Mucosa of descending colon (tissue), 3 donors: ENCODE measurements at regions not wholly inside any gene's neighbourhood (a gene's known extent, or its start where the extent isn't known, plus 50 kb on each side); places are given as distances from the start of the nearest gene placed in this dataset.

Experiments used
- ATAC-seq: fragments of 200-7000 bp; cut with Tn5 transposase; one replicate; pipeline ENCODE4 v1.9.1; 2020; ENCODE audit warnings: mild to moderate bottlenecking, moderate library complexity
- DNase-seq, 3 donors: peaks; one replicate each; pipeline ENCODE4 v3.0.0-alpha.2; 2020
- H3K36me3 ChIP-seq: fragments of 200-600 bp; one replicate; pipeline ENCODE4 v1.8.0; 2021; ENCODE audit warnings: low read depth, mild to moderate bottlenecking
- H3K4me1 ChIP-seq: fragments of 200-600 bp; one replicate; pipeline ENCODE4 v1.8.0; 2021; ENCODE audit warnings: low read depth, mild to moderate bottlenecking
- H3K4me3 ChIP-seq: fragments of 200-600 bp; one replicate; pipeline ENCODE4 v1.8.0; 2021; ENCODE audit warnings: mild to moderate bottlenecking
- H3K9me3 ChIP-seq: fragments of 200-600 bp; one replicate; pipeline ENCODE4 v1.8.0; 2021; ENCODE audit warnings: mild to moderate bottlenecking
- intact Hi-C, 2 donors: fragments of 100-400 bp; cut with DNase I in 1 of 2; cut with micrococcal nuclease in 1 of 2; formaldehyde crosslinking; loops; one replicate each; pipeline versions ENCODE4 v1.11.0 to v1.11.1; 2022; cut with DNase I, micrococcal nuclease
- TF ChIP-seq, protein P1 (sequence below): fragments of 200-600 bp; IDR thresholded peaks from one replicate; pipeline ENCODE4 v1.8.0; 2022; ENCODE audit warnings: antibody characterized with exemption, mild to moderate bottlenecking
- donor health status: DM: no; HTN: no; CAD: no; lungs with moderate emphysema.
- donor health status: DM: no; HTN: no; CAD: no.
- donor health status: DM: no; HTN: yes; CAD: no.

- intact Hi-C loops = no loop called here
- Histone ChIP-seq H3K4me3 (no peak overlapping the region), H3K36me3 (no peaks in the 10 kb centered on the region), H3K4me1 (no peaks in the 10 kb centered on the region), H3K9me3 (peaks cover 14% of the 10 kb centered on the region)
- TF ChIP-seq, protein P1, sequence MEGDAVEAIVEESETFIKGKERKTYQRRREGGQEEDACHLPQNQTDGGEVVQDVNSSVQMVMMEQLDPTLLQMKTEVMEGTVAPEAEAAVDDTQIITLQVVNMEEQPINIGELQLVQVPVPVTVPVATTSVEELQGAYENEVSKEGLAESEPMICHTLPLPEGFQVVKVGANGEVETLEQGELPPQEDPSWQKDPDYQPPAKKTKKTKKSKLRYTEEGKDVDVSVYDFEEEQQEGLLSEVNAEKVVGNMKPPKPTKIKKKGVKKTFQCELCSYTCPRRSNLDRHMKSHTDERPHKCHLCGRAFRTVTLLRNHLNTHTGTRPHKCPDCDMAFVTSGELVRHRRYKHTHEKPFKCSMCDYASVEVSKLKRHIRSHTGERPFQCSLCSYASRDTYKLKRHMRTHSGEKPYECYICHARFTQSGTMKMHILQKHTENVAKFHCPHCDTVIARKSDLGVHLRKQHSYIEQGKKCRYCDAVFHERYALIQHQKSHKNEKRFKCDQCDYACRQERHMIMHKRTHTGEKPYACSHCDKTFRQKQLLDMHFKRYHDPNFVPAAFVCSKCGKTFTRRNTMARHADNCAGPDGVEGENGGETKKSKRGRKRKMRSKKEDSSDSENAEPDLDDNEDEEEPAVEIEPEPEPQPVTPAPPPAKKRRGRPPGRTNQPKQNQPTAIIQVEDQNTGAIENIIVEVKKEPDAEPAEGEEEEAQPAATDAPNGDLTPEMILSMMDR = no peak
- no peak for DNase-seq
- ATAC-seq = no peak
Observed at GRCh38 chr13:58547419-58547818, 915.9 kb downstream of the PCDH17 start.

DNA sequence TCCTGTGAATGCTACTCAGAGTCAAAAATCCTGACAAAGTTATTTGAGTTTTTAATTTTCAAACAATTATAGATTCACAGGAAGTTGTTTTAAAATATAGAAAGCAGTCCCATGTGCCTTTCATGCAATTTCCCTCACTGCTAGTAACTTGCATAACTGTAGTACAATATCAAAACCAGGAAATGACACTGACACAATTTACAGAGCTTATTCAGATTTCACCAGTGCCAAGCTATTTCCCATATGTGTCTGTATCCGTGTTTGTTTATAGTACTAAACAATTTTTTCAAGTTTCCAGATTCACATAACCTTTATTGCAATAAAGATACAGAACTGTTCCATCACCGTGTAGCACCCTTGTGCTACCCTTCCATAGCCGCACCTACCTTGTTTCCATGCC, 934.6 kb downstream of the PCDH17 start:
- Histone ChIP-seq H3K9me3 (peaks cover 48% of the 10 kb centered on the region), H3K36me3 (no peaks in the 10 kb centered on the region), H3K4me3 (no peak overlapping the region), H3K4me1 (no peaks in the 10 kb centered on the region)
- ATAC-seq (no peak), DNase-seq (no peak)
- TF ChIP-seq, protein P1 = no peak
- intact Hi-C loops = no loop called here

- ATAC-seq (no peak), DNase-seq (no peak)
- H3K9me3 ChIP-seq = peaks cover 48% of the 10 kb centered on the region
- no peak overlapping the region for H3K4me3 ChIP-seq
- no peaks in the 10 kb centered on the region for H3K4me1 ChIP-seq
- intact Hi-C loops = no loop called here
- TF ChIP-seq, protein P1 = no peak
- H3K36me3 ChIP-seq = no peaks in the 10 kb centered on the region
Observed at GRCh38 chr13:58573743-58574142, 942.2 kb downstream of the PCDH17 start.

DNA sequence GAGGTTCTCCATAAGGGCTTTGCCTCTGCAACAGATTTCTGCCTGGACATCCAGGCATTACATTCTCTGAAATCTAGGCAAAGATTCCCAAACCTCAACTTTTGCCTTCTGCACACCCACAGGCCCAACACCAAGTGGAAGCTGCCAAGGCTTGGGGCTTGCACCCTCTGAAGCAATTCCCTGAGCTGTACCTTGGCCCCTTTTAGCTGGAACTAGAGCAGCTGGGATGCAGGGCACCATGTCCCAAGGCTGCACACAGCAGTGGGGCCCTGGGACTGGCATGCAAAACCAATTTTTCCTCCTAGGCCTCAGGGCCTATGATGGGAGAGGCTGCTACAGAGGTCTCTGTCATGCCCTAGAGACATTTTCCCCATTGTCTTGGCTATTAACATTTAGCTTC, 943.2 kb downstream of the PCDH17 start:
- ATAC-seq = no peak
- H3K4me1 ChIP-seq = no peaks in the 10 kb centered on the region
- DNase-seq = no peak
- H3K36me3 ChIP-seq = no peaks in the 10 kb centered on the region
- intact Hi-C loops = no loop called here
- TF ChIP-seq, protein P1 = no peak
- peaks cover 46% of the 10 kb centered on the region for H3K9me3 ChIP-seq
- no peak overlapping the region for H3K4me3 ChIP-seq

DNA sequence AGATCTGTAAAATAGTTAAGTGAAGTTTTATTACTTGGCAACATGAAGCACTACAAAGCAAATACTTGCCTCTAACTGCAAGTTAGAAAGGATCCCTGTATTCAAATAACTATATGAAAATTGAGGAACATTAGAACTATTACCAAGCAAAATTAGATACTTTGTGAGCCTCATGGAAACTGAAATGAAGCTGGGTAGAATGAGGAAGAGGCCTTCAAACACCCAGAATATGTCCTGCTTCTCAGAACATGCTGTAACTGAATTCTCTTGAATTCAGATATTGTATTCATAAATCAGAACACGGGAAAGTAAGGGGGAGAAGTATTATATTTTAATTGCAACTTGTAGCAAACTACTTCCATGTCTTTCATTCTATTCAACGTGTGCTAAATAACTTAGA, 947.9 kb downstream of the PCDH17 start:
- Histone ChIP-seq H3K4me1 (no peaks in the 10 kb centered on the region), H3K36me3 (no peaks in the 10 kb centered on the region), H3K4me3 (no peak overlapping the region), H3K9me3 (peaks cover 30% of the 10 kb centered on the region)
- no peak for DNase-seq
- intact Hi-C loops = no loop called here
- TF ChIP-seq, protein P1 = no peak
- ATAC-seq = no peak

DNA sequence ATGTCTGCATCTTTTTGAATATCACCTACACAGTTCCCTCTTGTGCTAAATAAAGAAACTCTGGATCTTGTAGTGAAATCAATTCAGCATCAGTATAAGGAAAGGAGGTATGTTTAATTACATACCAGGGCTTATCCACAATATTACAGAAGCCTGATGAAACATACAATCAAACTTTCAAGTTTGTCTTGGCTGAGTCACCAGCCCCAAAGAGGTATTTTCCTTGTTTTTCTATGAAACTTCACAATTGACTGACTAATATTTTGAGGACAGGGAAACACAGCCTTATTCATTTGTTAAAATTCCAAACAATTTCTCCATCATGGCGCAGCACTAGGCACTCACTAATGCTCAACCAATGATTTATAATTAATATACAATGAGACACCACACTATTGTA, 952.4 kb downstream of the PCDH17 start:
- H3K4me3 ChIP-seq = no peak overlapping the region
- ATAC-seq (no peak), DNase-seq (no peak)
- H3K9me3 ChIP-seq = peaks cover 23% of the 10 kb centered on the region
- no peaks in the 10 kb centered on the region for H3K4me1 ChIP-seq
- intact Hi-C loops = no loop called here
- TF ChIP-seq, protein P1 = no peak
- no peaks in the 10 kb centered on the region for H3K36me3 ChIP-seq
